LoVo (cell line): ENCODE measurements at regions not wholly inside any gene's neighbourhood (a gene's known extent, or its start where the extent isn't known, plus 50 kb on each side); places are given as distances from the start of the nearest gene placed in this dataset.

ENCODE experiments used
- DNase-seq: peaks from one replicate; pipeline ENCODE4 v3.0.0-alpha.2; 2016; ENCODE audit warnings: low spot score

DNA sequence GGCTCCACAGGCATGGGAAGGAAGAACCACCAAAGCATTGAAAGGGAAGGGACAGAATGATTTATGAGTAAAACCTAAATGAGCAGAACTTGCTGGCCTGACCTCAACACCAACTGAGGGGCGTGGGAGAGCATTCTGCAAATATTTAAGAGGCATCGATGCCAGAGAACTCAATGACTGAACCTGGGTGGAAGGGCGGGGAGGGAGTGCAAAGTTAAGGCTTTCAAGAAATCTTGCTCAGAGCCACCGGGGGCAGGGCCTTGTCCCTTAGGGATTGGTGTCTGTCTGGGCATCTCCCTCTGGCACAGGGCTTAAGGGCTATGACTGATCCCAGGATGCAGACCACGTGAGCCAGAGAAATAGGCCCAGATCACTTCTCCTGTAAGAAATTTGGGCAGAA is 137.1 kb downstream of the ADAMTS15 start:
- peak; percentile 4 for DNase-seq

DNA sequence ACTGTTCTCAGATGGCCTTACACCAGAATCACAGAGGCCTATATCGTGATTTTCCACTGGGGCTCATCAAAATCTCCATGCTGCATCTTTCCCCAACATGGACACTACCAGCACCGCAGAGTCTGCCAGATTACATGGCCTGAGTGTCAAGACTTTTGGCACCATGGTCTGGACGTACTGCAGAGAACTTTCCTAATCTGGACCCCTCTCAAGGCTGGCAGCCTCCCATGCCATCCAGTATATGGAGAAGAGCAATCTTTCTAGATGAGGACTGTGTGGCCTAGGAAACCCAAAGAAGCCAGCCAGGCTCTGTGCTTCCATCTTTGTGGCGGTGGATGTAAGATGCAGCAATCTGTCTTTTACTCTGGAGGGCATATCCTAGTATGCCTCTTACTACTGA is 139.2 kb downstream of the ADAMTS15 start:
- no peak for DNase-seq

DNA sequence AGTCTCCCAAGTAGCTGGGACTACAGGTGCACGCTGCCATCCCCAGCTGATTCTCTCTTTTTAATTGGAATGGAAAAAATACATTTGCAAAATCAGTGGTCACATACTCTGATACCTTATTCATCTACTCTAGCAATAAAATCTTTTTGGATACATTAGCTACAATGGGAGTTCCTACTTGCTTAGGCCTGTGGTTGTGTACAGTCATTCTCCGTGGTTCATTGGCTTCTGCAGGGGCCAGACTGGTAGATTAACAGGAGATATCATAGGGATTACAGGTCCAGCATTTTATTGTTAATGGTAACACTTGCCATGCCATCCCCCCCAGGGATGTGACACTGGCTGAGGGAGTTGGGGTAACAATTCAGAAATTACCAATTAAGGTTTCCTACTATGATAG is 140.0 kb downstream of the ADAMTS15 start:
- DNase-seq, result no peak

DNA sequence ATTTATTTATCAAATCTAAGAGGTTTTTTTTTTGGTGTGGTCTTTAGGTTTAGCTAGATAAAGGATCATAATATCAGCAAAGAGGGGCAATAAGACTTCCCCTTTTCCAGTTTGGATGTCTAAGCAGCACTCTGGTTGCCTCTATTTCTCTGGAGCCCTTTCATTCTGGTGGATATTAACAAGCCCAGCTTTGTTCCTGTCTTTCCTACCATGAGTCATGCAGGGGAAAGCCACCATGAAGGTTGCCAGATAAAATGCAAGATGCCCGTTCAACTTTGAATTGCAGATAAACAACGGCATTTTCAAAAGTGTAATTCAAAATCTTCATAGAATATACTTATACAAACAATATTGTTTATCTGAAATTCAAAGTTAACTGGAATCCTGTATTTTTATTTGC is 143.6 kb downstream of the ADAMTS15 start:
- DNase-seq, result no peak

DNA sequence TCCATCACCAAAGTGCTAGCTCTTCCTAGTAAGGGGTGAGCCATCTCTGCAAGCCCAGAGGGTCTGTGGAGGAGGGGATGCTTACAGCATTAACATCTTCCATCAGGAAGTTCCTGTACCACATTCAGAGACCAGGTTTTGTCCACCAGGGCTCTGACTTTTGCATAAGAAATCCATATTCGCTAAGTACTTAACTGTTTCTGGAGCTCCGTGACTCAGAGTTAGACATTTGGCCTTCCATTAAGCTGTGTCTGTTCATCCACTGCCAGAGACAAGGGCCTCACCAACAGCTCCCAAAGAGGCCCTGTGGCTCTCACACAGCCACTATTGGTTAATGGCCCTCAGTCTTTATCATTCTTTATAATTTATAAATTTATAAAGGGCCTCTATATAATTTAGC is 144.6 kb downstream of the ADAMTS15 start:
- no peak for DNase-seq

DNA sequence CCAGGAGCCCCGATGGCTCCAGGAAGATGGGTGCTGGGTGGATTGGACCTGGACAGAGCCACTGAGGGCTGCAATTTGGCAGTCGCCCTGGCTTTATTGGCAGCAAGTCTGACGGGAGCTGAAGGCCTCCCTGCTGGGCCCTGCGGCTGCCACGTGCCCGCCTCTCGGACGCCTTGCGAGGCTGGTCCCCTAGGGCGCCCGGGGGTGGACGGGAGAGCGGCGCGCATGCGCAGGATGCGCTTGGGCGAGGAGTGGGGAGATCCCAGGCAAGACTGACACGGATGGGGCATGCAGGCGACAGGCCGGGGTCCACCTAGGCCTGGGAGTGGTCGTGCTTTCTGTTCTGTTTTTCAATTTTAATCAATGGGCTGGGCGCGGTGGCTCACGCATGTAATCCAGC is 150.0 kb downstream of the ADAMTS15 start:
- DNase-seq, result no peak

DNA sequence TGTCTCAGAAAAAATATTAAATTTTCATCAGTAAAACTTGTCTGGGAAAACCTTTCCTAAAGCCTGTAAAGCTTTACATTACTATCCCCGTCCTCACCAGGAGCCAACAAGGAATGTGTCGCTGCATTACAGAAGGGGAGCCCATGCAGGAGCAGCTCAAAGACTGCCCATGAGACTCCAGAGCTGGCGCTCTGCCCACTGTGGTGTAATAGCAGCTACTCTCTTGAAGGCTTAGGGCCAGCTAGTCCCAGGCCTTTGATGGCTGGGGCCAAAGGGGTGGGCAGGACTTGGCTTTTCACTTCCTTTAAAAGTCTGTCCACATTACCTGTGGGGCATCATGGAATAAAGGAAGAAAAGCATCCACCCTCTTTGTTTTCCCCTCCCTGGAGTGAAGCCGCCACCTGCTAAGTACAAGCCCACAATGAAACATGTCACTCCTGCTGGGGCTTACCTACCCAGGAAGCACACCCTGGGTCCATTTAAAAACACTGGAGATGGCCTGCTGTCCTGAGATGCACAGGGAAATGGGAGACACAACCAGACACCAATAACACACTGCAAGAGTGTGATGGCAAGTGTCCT is 150.7 kb downstream of the ADAMTS15 start:
- DNase-seq, result no peak

DNA sequence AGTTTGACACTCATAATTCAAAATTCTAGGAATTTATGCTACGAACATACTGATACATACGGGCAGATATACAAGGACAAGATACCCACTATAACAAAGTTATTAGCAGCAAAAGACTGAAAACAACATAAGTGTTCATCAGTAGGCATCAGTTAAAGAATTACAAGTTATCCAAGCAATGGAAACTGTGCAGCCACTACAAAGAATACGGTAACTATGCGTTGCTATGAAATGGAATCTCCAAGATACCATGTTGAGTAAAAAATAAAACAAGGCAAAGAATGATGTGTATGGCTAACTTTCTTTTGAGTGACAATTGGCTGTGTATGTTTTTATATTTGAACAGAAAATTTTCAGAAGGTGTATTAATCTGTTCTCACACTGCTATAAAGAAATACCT is 151.7 kb downstream of the ADAMTS15 start:
- DNase-seq, result no peak

DNA sequence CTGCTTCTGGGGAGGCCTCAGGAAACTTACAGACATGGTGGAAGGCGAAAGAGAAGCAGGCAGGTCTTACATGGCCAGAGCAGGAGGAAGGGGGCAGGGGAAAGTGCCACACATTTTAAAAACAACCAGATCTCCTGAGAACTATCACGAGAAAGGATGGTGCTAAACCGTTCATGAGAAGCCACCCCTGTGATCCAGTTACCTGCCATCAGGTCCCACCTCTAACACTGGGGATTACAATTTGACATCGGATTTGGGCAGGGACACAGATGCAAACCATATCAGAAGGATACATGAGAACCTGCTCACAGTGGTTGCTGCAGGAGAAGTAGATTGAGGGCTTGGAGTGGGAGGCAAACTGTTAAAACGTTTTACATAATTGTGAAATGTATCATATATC is 152.2 kb downstream of the ADAMTS15 start:
- no peak for DNase-seq

DNA sequence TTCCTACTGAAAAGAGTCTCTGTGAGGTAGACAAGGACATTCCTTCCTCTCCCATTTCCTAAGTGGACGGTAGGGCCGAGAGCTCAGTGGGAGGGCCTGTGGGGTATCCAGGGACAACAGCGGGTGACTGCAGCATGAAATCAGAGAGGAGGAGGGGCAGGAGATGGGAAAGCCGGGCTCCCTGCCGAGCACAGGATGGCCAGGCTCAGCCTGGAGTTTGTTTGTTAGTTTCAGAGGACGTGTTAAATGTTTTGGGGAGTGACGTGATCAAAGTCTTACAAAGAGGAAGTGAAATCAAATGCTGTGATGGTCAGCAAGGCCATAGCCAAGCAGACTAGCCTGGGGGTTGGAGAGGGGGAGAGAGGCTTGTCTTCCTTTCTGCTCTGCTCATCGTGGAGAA is 152.7 kb downstream of the ADAMTS15 start:
- DNase-seq, result no peak

DNA sequence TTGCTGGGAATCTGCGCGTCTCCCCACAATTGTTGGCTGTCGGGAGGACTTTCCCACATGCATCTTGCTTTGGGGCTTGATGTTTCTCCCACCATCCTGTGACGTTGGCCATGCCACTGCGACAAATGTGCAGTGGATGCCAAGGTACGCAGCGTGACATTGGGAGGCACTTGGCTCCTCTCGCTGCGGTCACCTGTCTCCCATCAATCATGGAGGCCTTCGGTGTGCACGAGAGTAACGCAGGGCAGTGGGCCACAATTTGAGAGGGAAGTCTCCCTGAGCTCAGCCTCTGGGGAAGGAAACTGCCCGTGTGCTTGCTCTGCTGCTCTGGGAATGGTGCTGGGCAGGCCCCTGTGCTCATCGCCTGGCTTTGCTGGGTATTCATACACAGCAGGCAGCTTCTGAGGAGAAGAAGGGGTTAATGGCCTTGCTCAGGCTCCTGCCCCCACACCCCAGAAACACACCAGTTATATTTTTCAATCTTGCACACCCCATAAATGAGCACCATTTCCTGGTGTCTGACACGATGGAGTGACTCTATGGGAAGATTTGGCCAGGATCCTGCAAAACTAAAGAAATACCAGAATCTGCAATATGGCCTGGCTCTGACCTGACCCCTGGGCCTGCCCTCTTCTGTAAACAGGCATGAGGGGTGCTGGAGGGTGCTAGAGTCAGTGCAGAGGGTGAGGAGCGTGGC is 153.5 kb downstream of the ADAMTS15 start:
- no peak for DNase-seq

DNA sequence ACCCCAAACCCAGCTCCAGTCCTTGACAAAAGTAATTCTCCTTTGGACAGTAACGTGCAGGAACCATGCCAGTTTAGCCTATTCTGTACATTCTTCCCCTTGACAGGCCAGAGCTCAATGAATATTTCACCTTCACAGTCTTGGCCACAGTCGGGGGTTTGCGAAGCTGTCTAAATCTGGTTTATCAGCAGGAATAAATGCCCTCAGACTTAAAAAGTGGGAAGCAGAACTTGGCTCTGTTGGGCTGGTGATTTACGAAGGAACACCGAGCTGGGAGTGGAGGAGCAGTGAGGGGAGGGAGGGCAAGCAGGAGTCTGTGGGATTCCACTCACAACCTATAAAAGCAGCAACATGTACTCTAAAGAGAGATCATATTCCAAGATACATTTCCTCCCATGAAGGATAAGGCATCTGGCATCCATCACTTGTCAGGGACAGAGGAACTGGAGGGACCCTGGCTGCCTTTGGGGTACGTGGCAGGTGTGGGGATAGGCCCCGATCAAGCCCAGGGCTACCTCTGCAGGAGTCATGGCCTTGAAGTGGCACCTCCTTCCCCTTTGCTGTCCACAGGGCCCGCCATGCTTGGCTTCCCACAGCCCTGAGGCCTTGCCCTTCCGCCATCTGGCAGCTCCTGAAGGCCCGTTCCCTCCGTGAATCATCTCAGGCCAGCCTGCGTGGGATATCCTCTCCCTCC is 154.3 kb downstream of the ADAMTS15 start:
- DNase-seq, result no peak

DNA sequence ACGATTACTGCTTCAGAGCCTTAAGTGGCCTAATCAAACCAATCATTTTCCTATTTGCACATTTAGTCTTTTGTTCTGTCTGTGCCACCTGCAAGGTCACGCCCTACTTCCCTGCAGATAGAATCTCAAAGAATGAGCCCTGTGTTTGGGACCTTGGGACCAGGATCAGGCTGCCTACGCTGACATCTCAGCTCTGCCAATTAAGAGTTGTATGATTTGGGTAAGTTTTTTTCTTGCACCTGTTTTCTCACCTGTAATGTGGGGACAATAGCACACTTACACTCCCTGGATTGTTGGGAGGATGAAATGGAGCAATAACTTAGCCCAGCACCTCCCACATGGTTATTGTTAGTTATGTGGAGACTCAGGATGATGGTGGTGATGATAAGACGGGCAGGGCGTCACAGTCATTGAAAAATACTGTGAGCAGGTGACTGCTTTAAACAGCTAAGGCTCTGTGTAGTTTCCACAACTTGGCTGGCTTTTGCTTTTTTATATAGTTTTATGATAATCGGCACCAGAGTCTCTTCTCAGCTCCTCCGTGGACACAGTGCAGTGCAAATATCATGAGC is 155.0 kb downstream of the ADAMTS15 start:
- DNase-seq, result no peak

DNA sequence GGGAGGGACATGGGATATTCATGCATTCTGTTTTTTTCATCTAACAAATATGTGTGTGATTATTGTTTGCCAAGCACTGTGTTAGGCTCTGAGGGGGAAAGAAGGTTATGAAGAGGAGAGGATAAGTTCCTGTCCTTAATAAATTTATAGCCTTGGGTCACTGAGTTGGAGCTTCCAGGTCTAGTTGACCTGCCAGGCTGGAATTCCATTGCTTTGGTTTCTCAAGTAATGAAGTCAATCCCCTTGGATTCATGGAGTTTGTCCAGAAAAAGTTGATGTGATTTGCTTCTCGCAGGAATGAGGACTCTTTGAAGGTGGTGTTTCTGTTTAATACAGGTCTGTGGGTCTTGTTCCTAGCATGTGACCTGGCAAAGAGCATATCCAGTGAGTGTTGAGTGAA is 156.2 kb downstream of the ADAMTS15 start:
- no peak for DNase-seq

DNA sequence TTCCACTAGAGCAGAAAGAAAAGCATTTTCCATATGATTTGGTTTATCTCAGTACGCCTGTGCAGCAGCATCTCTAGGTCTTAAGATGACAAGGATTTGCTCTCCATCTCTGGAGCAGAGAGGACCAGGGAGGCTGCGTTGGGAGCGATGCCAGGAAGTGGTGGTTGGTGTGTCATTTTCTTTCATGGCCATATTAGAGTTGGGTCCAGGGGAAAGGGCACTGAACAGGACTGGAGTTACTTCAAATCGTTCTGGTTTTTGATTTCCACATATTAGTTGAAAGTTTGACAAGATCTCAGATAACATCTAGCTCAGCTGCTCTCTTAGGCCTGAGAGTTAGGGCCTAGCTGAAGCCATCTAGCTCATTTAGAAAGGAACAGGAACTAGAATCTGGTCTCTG is 157.7 kb downstream of the ADAMTS15 start:
- DNase-seq, result no peak

DNA sequence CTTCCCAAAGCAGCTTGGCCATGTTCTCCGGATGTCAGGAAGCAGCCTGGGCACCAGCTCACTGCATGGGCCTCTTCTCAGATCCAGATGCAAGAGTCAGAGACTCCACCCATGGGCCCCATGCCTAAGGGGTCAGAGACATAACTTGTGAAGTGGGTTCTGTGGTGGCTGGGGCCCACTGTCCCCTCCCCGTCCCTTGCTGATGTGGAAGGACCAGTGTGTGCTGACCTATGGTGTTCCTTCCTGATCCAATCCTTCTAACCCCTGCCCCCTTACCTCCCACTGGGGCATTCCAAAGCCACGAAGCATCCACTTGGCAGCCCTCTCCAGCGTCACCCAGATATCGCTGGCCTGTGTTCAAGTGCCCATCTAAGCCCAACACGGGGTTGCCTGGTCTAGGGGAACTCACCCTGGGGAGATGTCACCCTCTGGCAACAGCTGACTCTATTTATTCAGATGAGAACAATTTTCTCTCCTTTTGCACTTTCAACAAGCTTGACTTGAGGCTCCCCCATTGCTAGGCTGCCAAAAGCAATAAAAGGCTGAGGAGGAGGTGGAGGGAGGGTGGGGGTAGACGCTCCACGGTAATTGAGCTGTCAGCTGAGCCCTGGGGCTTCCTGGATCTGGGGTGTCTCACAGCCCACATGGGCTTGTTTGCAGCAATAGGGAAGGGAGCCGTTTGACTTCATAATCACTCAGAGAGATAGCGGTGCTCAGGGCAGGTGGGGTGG is 158.5 kb downstream of the ADAMTS15 start:
- DNase-seq, result no peak

DNA sequence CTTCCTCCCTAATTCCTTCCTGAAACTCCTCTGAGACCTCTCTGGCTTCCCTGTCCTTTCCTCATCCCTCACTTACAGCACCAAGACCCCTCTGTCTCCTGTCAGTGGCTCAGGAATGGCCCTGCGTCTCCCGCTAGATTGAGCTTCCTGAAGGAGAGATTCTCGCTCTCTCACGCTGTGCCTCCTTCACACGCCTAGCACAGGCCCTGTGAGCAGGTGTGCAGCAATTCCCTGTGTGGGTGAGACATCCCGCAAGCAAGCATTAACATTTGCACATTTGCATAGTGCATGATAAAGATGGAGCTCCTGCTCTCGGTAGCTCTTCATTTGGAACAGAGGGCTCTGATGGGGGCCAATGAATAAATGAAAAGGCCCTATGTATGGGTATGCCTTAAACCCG is 159.8 kb downstream of the ADAMTS15 start:
- DNase-seq, result no peak

DNA sequence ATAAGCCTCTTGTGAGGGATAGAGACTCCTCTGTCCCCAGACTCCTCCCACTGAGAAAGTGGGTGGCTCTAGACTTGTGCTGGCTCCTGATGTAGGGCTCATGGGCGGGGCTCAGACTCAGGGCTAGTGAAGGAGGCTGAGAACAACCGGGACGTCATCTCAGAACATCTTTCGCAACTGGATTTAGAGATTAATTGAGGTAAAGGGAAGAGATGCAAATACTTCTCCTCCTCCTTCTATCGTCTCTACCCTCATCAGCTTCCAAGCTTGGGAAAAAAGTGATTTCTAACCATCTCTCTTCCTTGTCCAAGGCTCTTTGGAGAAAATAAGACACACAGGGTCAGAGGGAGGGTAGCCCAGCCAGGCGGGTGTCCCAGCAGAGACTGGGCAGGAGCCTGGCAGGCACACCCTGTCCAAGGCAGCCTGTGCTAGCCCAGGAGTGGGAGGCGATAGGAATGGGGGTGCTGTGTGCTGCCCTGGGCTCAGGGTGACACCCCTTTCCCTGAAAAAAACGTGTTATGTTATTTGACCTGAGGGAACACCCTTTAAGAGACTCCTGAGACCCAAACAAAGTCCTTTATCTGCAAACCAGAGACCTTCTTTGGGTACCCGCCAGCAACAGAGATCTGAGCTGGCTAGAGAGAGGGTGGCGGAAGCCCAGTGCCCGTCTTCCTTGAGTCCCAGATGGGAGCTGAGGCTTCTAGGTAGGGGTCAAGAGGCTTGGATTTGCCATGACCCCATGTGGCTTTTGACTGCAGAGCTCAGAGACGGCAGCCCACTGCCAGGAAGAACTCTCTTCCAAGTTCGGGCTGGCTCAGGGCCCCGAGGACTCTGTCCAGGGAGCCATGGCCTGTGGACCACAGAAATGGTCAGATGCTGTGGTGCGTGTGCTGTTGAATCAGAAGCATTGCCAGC is 160.9 kb downstream of the ADAMTS15 start:
- no peak for DNase-seq

DNA sequence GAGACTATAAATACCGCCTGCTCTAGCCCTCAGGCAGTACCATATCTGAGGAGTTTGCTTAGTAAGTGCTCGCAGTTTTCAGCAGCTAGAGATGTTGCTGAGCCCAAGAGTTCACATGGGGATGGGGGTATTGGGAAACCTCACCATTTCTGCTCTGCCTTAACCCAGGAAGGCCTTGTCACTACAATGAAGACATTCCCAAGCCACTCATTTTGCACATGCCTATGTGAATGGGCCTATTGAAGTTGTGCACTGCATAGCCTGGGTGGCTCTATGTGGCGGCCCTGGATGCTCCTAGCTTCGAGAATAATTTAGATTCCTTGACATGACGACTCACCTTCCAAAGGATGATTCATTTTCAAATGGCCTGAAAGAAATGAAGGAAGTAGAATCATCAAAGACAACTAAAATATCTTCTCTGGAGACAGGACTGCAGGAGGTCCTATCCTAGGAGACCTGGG is 163.4 kb downstream of the ADAMTS15 start:
- peak; percentile 23 for DNase-seq

DNA sequence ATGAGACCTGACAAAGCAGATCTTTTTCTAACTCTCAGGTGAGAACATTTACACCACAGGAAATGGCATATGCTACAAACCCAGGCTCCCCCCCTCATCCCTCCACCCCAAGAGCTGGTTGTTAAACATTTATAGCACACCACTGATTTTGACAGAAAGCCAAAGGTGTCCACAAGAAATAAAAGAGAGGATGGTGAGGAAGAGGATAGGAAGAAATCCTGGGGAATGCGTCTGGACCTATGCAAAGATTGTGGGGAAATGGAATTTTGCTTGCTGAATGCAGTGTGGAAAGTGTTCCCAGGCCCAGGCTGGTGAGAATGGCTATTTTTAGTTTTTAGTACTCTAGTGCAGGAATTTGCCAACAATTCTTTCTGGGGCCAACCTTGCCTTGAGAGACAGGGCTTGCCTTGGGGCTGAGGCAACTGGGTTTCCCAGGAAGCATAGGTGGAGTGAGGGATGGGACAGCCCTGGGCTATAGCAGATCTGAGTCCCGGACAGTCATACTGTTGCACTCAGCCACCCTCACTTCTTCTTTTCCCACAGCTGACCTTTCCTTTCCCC is 163.9 kb downstream of the ADAMTS15 start:
- DNase-seq, result no peak

DNA sequence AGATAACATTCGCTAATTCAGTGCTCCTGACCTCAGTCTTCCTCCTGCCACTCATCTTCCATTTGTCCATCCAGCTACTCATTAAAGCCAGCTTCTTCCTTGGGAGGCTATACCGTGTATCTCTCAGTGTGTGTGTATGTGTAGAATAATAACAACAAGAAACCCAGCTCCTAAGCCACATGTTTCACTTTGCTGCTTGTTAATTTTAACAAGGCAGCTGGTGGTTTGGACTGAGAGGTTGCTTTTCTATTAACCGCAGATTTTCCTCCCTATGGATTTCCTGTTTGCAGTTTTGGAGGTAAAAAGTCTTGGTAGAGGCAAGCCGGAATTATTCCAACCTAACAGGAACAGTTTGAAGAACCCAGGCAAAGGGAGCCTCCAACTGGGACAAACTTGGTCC is 165.0 kb downstream of the ADAMTS15 start:
- no peak for DNase-seq
